Breast epithelium (tissue), 4 donors: ENCODE measurements at regions not wholly inside any gene's neighbourhood (a gene's known extent, or its start where the extent isn't known, plus 50 kb on each side); places are given as distances from the start of the nearest gene placed in this dataset.

ENCODE experiments used
- DNase-seq, 2 donors: peaks; one replicate each; pipeline ENCODE4 v3.0.0-alpha.2; 2019; ENCODE audit warnings: low spot score in 2 of 2
- H3K27ac ChIP-seq, 2 donors: fragments of 200-600 bp; sonication (generic) in 1 of 2; one replicate each; pipeline ENCODE4 v1.5.1; 2016 to 2019; ENCODE audit warnings: mild to moderate bottlenecking in 1 of 2
- H3K27me3 ChIP-seq, 2 donors: fragments of 200-600 bp; sonication (generic) in 1 of 2; one replicate each; pipeline versions ENCODE4 v1.5.1 to v1.6.0; 2017 to 2019; ENCODE audit warnings: control low read depth in 1 of 2, mild to moderate bottlenecking in 1 of 2
- H3K36me3 ChIP-seq: fragments of 200-600 bp; one replicate; pipeline ENCODE4 v1.5.1; 2019
- H3K4me1 ChIP-seq, 2 donors: fragments of 200-600 bp; sonication (generic); one replicate each; pipeline ENCODE4 v1.5.1; 2016 to 2019; ENCODE audit warnings: control low read depth in 1 of 2
- H3K4me3 ChIP-seq, 3 donors: fragments of 200-600 bp; sonication (generic); 1 replicate in 2 of 3; 2 replicates in 1 of 3; pipeline ENCODE4 v1.5.1; 2016 to 2019; ENCODE audit warnings: mild to moderate bottlenecking in 3 of 3, moderate library complexity in 2 of 3
- H3K9me3 ChIP-seq, 2 donors: fragments of 200-600 bp; sonication (generic) in 1 of 2; one replicate each; pipeline ENCODE4 v1.5.1; 2016 to 2019; ENCODE audit warnings: control low read depth in 1 of 2
- POLR2A ChIP-seq: fragments of 450-650 bp; IDR thresholded peaks from one replicate; pipeline ENCODE4 v1.6.1; 2016; ENCODE audit warnings: antibody characterized with exemption, mild to moderate bottlenecking, moderate library complexity
- POLR2AphosphoS5 ChIP-seq, 3 donors: sonication (generic); formaldehyde crosslinking; IDR thresholded peaks; one replicate each; pipeline ENCODE4 v1.6.1; 2017; ENCODE audit warnings: antibody characterized with exemption in 3 of 3
- intact Hi-C: fragments of 100-400 bp; cut with DNase I; formaldehyde crosslinking; loops from one replicate; pipeline ENCODE4 v1.15.1; 2023; ENCODE audit warnings: low total_unique reads
- TF ChIP-seq, protein P1 (sequence below), 3 donors: fragments of 450-650 bp; IDR thresholded peaks; one replicate each; pipeline ENCODE4 v1.5.1; 2016 to 2017; ENCODE audit warnings: antibody characterized with exemption in 3 of 3, mild to moderate bottlenecking in 3 of 3, moderate library complexity in 3 of 3

DNA sequence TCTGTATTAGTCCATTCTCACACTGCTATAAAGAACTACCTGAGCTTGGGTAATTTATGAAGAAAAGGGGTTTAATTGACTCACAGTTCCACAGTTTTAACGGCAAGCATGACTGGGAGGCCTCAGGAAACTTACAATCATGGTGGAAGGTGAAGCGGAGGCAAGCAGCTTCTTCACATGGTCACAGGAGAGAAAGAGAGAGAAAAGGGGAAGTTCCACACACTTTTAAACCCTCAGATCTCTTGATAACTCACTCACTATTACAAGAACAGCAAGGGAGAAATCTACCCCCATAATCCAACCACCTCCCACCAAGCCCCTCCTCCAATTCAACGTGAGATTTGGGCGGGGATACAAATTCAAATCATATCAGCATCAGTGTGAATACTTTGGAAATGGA lies 133.4 kb upstream of the SLC30A5 start:
- no peaks in the 10 kb centered on the region for H3K9me3 ChIP-seq
- intact Hi-C loops: loop anchor here (10.0 kb wide), 1 partner anchor 356 kb away; no protein-coding TSS in a partner anchor
- H3K4me3 ChIP-seq: no peak overlapping the region
- no peaks in the 10 kb centered on the region for H3K27me3 ChIP-seq
- DNase-seq: no peak
- H3K27ac ChIP-seq: no peak overlapping the region
- H3K4me1 ChIP-seq: no peaks in the 10 kb centered on the region
- no peak for TF ChIP-seq POLR2A
- TF ChIP-seq POLR2AphosphoS5 (IDR thresholded peaks at IDR 0.05): no peak
- TF ChIP-seq, protein P1, sequence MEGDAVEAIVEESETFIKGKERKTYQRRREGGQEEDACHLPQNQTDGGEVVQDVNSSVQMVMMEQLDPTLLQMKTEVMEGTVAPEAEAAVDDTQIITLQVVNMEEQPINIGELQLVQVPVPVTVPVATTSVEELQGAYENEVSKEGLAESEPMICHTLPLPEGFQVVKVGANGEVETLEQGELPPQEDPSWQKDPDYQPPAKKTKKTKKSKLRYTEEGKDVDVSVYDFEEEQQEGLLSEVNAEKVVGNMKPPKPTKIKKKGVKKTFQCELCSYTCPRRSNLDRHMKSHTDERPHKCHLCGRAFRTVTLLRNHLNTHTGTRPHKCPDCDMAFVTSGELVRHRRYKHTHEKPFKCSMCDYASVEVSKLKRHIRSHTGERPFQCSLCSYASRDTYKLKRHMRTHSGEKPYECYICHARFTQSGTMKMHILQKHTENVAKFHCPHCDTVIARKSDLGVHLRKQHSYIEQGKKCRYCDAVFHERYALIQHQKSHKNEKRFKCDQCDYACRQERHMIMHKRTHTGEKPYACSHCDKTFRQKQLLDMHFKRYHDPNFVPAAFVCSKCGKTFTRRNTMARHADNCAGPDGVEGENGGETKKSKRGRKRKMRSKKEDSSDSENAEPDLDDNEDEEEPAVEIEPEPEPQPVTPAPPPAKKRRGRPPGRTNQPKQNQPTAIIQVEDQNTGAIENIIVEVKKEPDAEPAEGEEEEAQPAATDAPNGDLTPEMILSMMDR (IDR thresholded peaks at IDR 0.05): no peak
- no peaks in the 10 kb centered on the region for H3K36me3 ChIP-seq

- H3K4me1 ChIP-seq: no peaks in the 10 kb centered on the region
- intact Hi-C loops: loop anchor here (10.0 kb wide), 1 partner anchor 356 kb away; no protein-coding TSS in a partner anchor
Measured at GRCh38 chr5:68960961-68961360, 132.9 kb upstream of the SLC30A5 start.

GRCh38 chr5:68961762-68962161 lies 132.1 kb upstream of the SLC30A5 start:
- H3K36me3 ChIP-seq: no peaks in the 10 kb centered on the region
- DNase-seq: no peak
- no peak overlapping the region for H3K4me3 ChIP-seq
- intact Hi-C loops: loop anchor here (10.0 kb wide), 1 partner anchor 357 kb away; no protein-coding TSS in a partner anchor
- no peaks in the 10 kb centered on the region for H3K4me1 ChIP-seq
- H3K27me3 ChIP-seq: no peaks in the 10 kb centered on the region
- H3K27ac ChIP-seq: peak overlapping the region in 1 of 2 donors; percentile 76
- no peaks in the 10 kb centered on the region for H3K9me3 ChIP-seq
- TF ChIP-seq POLR2AphosphoS5 (IDR thresholded peaks at IDR 0.05) (no peak), POLR2A (no peak)
- TF ChIP-seq, protein P1 (IDR thresholded peaks at IDR 0.05): no peak

More at GRCh38 chr5:68960961-68961360, 132.9 kb upstream of the SLC30A5 start:
- no peaks in the 10 kb centered on the region for H3K27me3 ChIP-seq
- no peaks in the 10 kb centered on the region for H3K9me3 ChIP-seq
- no peak for TF ChIP-seq POLR2AphosphoS5 (IDR thresholded peaks at IDR 0.05)
- TF ChIP-seq, protein P1 (IDR thresholded peaks at IDR 0.05): no peak
- no peak for TF ChIP-seq POLR2A
- H3K27ac ChIP-seq: no peak overlapping the region
- DNase-seq: no peak
- H3K36me3 ChIP-seq: no peaks in the 10 kb centered on the region
- H3K4me3 ChIP-seq: no peak overlapping the region

DNA sequence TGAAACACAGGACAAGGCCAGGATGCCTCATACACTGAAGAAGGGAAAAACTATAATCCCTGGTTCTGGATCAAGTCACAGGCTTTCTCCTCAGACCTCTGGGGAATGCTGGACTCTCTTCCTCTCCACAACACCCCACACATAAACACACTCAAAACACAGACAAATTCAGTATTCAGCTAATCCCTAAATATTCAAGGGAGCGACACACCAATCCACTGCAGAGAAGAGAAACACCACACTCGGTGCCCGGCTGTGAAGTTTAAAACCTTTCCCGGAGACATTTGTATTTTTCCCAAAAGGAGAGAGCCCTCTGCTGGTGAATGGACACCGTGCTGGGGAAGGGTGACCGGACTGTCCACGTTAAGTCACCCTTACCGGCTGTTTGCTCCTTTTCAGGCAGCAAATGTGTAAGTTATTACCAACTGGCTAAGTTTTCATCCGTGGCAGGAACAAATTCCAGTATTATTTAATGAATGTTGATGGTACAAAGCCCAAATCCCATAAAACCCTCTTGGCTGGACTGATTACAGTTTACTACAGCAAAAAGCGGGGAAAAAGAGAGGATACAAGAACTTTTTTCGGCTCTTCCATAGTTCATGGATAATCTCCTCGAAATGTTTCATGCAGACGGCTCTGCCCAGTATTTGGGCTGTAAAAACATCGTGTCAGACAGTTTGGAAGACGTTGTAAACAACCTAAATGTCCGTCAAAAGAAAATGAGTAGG lies 130.9 kb upstream of the SLC30A5 start:
- intact Hi-C loops: loop anchor here (10.0 kb wide), 1 partner anchor 358 kb away; no protein-coding TSS in a partner anchor
- no peaks in the 10 kb centered on the region for H3K27me3 ChIP-seq
- peak; percentile 62 to 65 for DNase-seq
- H3K27ac ChIP-seq: peak overlapping the region; percentile 12 to 76
- no peaks in the 10 kb centered on the region for H3K4me1 ChIP-seq
- H3K36me3 ChIP-seq: no peaks in the 10 kb centered on the region
- H3K9me3 ChIP-seq: no peaks in the 10 kb centered on the region
- TF ChIP-seq POLR2AphosphoS5 (IDR thresholded peaks at IDR 0.05) (peak in 1 of 3 donors; percentile 46), POLR2A (no peak)
- TF ChIP-seq, protein P1 (IDR thresholded peaks at IDR 0.05): peak; percentile 60 to 89 (median 80)
- H3K4me3 ChIP-seq: peak overlapping the region in 1 of 3 donors; percentile 44

GRCh38 chr5:68964679-68965078 lies 129.1 kb upstream of the SLC30A5 start:
- no peaks in the 10 kb centered on the region for H3K36me3 ChIP-seq
- DNase-seq: no peak
- intact Hi-C loops: loop anchor here (10.0 kb wide), 1 partner anchor 360 kb away; no protein-coding TSS in a partner anchor
- H3K27ac ChIP-seq: no peak overlapping the region
- no peaks in the 10 kb centered on the region for H3K9me3 ChIP-seq
- no peak overlapping the region for H3K4me3 ChIP-seq
- TF ChIP-seq, protein P1 (IDR thresholded peaks at IDR 0.05): no peak
- TF ChIP-seq POLR2A (no peak), POLR2AphosphoS5 (IDR thresholded peaks at IDR 0.05) (no peak)
- H3K27me3 ChIP-seq: no peaks in the 10 kb centered on the region
- H3K4me1 ChIP-seq: no peaks in the 10 kb centered on the region
